NOMO-1 (cell line): ENCODE measurements at regions not wholly inside any gene's neighbourhood (a gene's known extent, or its start where the extent isn't known, plus 50 kb on each side); places are given as distances from the start of the nearest gene placed in this dataset.

ENCODE experiments used
- DNase-seq, 2 experiments: peaks; one replicate each; lab custom pipeline; 2025; ENCODE audit not compliant: unreplicated experiment in 2 of 2; lab: John Stamatoyannopoulos, UW

- DNase-seq: no peak
Observed at GRCh38 chr18:67633939-67634338, 117.4 kb upstream of the DSEL start.

- DNase-seq: no peak
Observed at GRCh38 chr18:67621906-67622305, 105.4 kb upstream of the DSEL start.

GRCh38 chr18:67621049-67621713 is 104.7 kb upstream of the DSEL start:
- no peak for DNase-seq

GRCh38 chr18:67618061-67618460 is 101.5 kb upstream of the DSEL start:
- no peak for DNase-seq

- DNase-seq: no peak
Observed at GRCh38 chr18:67615876-67616275, 99.4 kb upstream of the DSEL start.

GRCh38 chr18:67613731-67614130 is 97.2 kb upstream of the DSEL start:
- no peak for DNase-seq

GRCh38 chr18:67612281-67612680 is 95.8 kb upstream of the DSEL start:
- no peak for DNase-seq

- DNase-seq: no peak
Observed at GRCh38 chr18:67608615-67609273, 92.2 kb upstream of the DSEL start.

- DNase-seq: no peak
Observed at GRCh38 chr18:67608191-67608590, 91.7 kb upstream of the DSEL start.

GRCh38 chr18:67600181-67601180 is 84.0 kb upstream of the DSEL start:
- DNase-seq: no peak

- no peak for DNase-seq
Observed at GRCh38 chr18:67599277-67599676, 82.8 kb upstream of the DSEL start.

GRCh38 chr18:67597759-67598158 is 81.2 kb upstream of the DSEL start:
- no peak for DNase-seq

GRCh38 chr18:67596003-67596402 is 79.5 kb upstream of the DSEL start:
- no peak for DNase-seq

GRCh38 chr18:67590571-67591141 is 74.1 kb upstream of the DSEL start:
- no peak for DNase-seq

- no peak for DNase-seq
Observed at GRCh38 chr18:67589325-67589724, 72.8 kb upstream of the DSEL start.

- no peak for DNase-seq
Observed at GRCh38 chr18:67586101-67586500, 69.6 kb upstream of the DSEL start.

- no peak for DNase-seq
Observed at GRCh38 chr18:67583621-67584020, 67.1 kb upstream of the DSEL start.

- DNase-seq: no peak
Observed at GRCh38 chr18:67582488-67582887, 66.0 kb upstream of the DSEL start.

GRCh38 chr18:67581178-67581577 is 64.7 kb upstream of the DSEL start:
- DNase-seq: no peak

- DNase-seq: no peak
Observed at GRCh38 chr18:67577386-67577785, 60.9 kb upstream of the DSEL start.

GRCh38 chr18:67574749-67575148 is 58.2 kb upstream of the DSEL start:
- no peak for DNase-seq
